Suprapubic skin (tissue), 4 donors: ENCODE measurements at regions not wholly inside any gene's neighbourhood (a gene's known extent, or its start where the extent isn't known, plus 50 kb on each side); places are given as distances from the start of the nearest gene placed in this dataset.

Source experiments
- DNase-seq, 2 donors: peaks; one replicate each; pipeline ENCODE4 v3.0.0-alpha.2; 2019; ENCODE audit warnings: low spot score in 2 of 2
- H3K27ac ChIP-seq: fragments of 200-600 bp; sonication (generic); one replicate; pipeline ENCODE4 v1.5.1; 2019
- H3K27me3 ChIP-seq: fragments of 200-600 bp; sonication (generic); one replicate; pipeline ENCODE4 v1.5.1; 2019
- H3K36me3 ChIP-seq: fragments of 200-600 bp; sonication (generic); one replicate; pipeline ENCODE4 v1.5.1; 2019
- H3K4me1 ChIP-seq: fragments of 200-600 bp; sonication (generic); one replicate; pipeline ENCODE4 v1.5.1; 2019
- H3K4me3 ChIP-seq: fragments of 200-600 bp; sonication (generic); one replicate; pipeline ENCODE4 v1.5.1; 2019; ENCODE audit warnings: mild to moderate bottlenecking
- H3K9me3 ChIP-seq: fragments of 200-600 bp; sonication (generic); one replicate; pipeline ENCODE4 v1.5.1; 2019
- CTCF ChIP-seq, 2 donors: fragments of 200-600 bp in 1 of 2; fragments of 450-650 bp in 1 of 2; sonication (generic) in 1 of 2; IDR thresholded peaks; one replicate each; pipeline ENCODE4 v1.5.1; 2016 to 2019; ENCODE audit warnings: antibody characterized with exemption in 2 of 2, mild to moderate bottlenecking in 1 of 2, moderate library complexity in 1 of 2
- EP300 ChIP-seq: sonication (generic); formaldehyde crosslinking; IDR thresholded peaks from one replicate; pipeline ENCODE4 v1.6.1; 2017; ENCODE audit warnings: antibody characterized with exemption
- POLR2A ChIP-seq, 2 donors: fragments of 450-650 bp; IDR thresholded peaks; one replicate each; pipeline ENCODE4 v1.6.1; 2017; ENCODE audit warnings: antibody characterized with exemption in 2 of 2, mild to moderate bottlenecking in 2 of 2, moderate library complexity in 2 of 2
- POLR2AphosphoS5 ChIP-seq, 3 donors: sonication (generic); formaldehyde crosslinking; IDR thresholded peaks; one replicate each; pipeline ENCODE4 v1.6.1; 2017; ENCODE audit warnings: antibody characterized with exemption in 3 of 3
- WGBS: methylation state at CpG from one replicate; pipeline ENCODE4 v1.1.5; 2018; 5-methylcytosine and 5-hydroxymethylcytosine counted together

DNA sequence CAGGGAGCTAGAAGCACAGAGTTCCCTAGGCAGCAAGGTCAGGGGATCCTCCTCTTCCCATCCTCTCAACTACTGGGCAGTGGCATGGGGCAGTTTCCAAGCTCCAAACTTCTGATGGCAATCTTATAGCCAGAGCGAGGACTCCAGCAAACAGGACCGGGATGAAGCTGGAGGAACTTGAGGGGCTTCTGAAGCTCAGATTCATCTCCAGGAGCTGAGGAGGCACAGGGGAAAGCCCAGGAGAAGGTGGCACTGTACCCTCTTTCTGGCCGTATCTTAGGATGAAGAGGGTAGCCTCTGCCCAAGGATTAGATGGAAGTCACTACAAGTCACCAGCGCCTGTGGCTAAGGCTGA is 50.0 kb upstream of the RPL38 start:
- Histone ChIP-seq H3K27me3 (peaks cover 19% of the 10 kb centered on the region), H3K27ac (no peak overlapping the region), H3K9me3 (no peaks in the 10 kb centered on the region), H3K36me3 (no peaks in the 10 kb centered on the region), H3K4me1 (peaks cover 13% of the 10 kb centered on the region), H3K4me3 (no peak overlapping the region)
- TF ChIP-seq POLR2A (IDR thresholded peaks at IDR 0.05) = no peak
- no peak for TF ChIP-seq POLR2AphosphoS5 (IDR thresholded peaks at IDR 0.05)
- no peak for TF ChIP-seq CTCF (IDR thresholded peaks at IDR 0.05)
- no peak for TF ChIP-seq EP300
- WGBS = 80% methylated on average over 3 of the region's 4 CpGs
- DNase-seq = peak in 1 of 2 donors; percentile 31
